SK-N-SH (cell line): ENCODE measurements at regions not wholly inside any gene's neighbourhood (a gene's known extent, or its start where the extent isn't known, plus 50 kb on each side); places are given as distances from the start of the nearest gene placed in this dataset.
A peak's percentile ranks its signal among the peaks of the same experiment; 100 is the strongest.
"Not testable (repeated sequence)": the region's sequence is repeated elsewhere in the genome, so short reads cannot be mapped to it uniquely, and the experiment has no call there.

Experiments
- CTCF ChIA-PET: fragments of 300-600, 350-600 bp; formaldehyde crosslinking; extraction: SDS; loops from one replicate; lab custom pipeline; 2021; lab: Yijun Ruan, JAX
- POLR2A ChIA-PET: fragments of 350-600 bp; sonication (Branson Sonifier 250); formaldehyde crosslinking; extraction: SDS; loops from one replicate; lab custom pipeline; 2020; ENCODE audit warnings: antibody characterized with exemption, inconsistent platforms; lab: Yijun Ruan, JAX
- DNase-seq: peaks from one replicate; pipeline ENCODE4 v3.0.0; 2012
- H2AFZ ChIP-seq: fragments of 200-600 bp; sonication (generic); 2 replicates; pipeline ENCODE4 v1.8.1; 2016; ENCODE audit warnings: antibody characterized with exemption, mild to moderate bottlenecking, low read depth
- H3F3A ChIP-seq: fragments of 200-600 bp; sonication (generic); replicated peaks from 2 replicates; pipeline ENCODE3; 2016; ENCODE audit warnings: antibody characterized with exemption, mild to moderate bottlenecking; ENCODE audit not compliant: insufficient read depth
- H3K27ac ChIP-seq, 2 experiments: fragments of 200-500 bp in 1 of 2; fragments of 200-600 bp in 1 of 2; sonication (Bioruptor generic) in 1 of 2; sonication (generic), shearing (Covaris generic) in 1 of 2; 2 replicates each; pipeline versions ENCODE4 v1.5.1 to v1.6.1; 2014 to 2016; ENCODE audit warnings: low read depth in 2 of 2, inconsistent platforms in 1 of 2, low read length in 1 of 2, mild to moderate bottlenecking in 1 of 2, mixed read lengths in 1 of 2
- H3K27me3 ChIP-seq: fragments of 200-600 bp; sonication (generic), shearing (Covaris generic); 2 replicates; pipeline ENCODE4 v1.6.1; 2016; ENCODE audit warnings: mixed run types; ENCODE audit not compliant: insufficient read depth
- H3K36me3 ChIP-seq, 2 experiments: fragments of 200-500 bp in 1 of 2; fragments of 200-600 bp in 1 of 2; sonication (Bioruptor generic) in 1 of 2; sonication (generic) in 1 of 2; replicated peaks in 1 of 2; 2 replicates each; pipeline versions ENCODE3 to v1.5.1; 2014 to 2016; ENCODE audit warnings: low read length in 1 of 2, mild to moderate bottlenecking in 1 of 2; ENCODE audit not compliant: insufficient read depth in 2 of 2, control insufficient read depth in 1 of 2
- H3K4me1 ChIP-seq, 2 experiments: fragments of 200-500 bp in 1 of 2; fragments of 200-600 bp in 1 of 2; sonication (Bioruptor generic) in 1 of 2; sonication (generic), shearing (Covaris generic) in 1 of 2; 2 replicates each; pipeline versions ENCODE4 v1.5.1 to v1.6.1; 2014 to 2016; ENCODE audit warnings: low read depth in 1 of 2, low read length in 1 of 2, mixed run types in 1 of 2; ENCODE audit not compliant: insufficient read depth in 2 of 2, control insufficient read depth in 1 of 2
- H3K4me2 ChIP-seq: fragments of 200-600 bp; sonication (generic), shearing (Covaris generic); 2 replicates; pipeline ENCODE4 v1.6.1; 2017; ENCODE audit warnings: mixed run types
- H3K4me3 ChIP-seq, 2 experiments: fragments of 200-500 bp in 1 of 2; fragments of 200-600 bp in 1 of 2; sonication (Bioruptor generic) in 1 of 2; sonication (generic), shearing (Covaris generic) in 1 of 2; 2 replicates each; pipeline versions ENCODE4 v1.5.1 to v1.8.1; 2014 to 2016; ENCODE audit warnings: low read depth in 2 of 2, inconsistent platforms in 1 of 2, low read length in 1 of 2, mild to moderate bottlenecking in 1 of 2, mixed read lengths in 1 of 2, moderate library complexity in 1 of 2
- H3K79me2 ChIP-seq: fragments of 200-600 bp; sonication (generic); 2 replicates; pipeline ENCODE4 v1.8.1; 2017; ENCODE audit warnings: mild to moderate bottlenecking; ENCODE audit not compliant: insufficient read depth
- H3K9ac ChIP-seq: fragments of 200-600 bp; sonication (generic); 2 replicates; pipeline ENCODE4 v1.6.1; 2017; ENCODE audit warnings: mixed run types
- H3K9me2 ChIP-seq: fragments of 200-600 bp; sonication (generic); 2 replicates; pipeline ENCODE4 v1.6.1; 2017; ENCODE audit warnings: mixed run types
- H3K9me3 ChIP-seq: fragments of 200-600 bp; sonication (generic); 2 replicates; pipeline ENCODE4 v1.6.1; 2017; ENCODE audit warnings: mixed run types, mild to moderate bottlenecking, moderate library complexity
- H4K20me1 ChIP-seq: fragments of 200-600 bp; sonication (generic); 2 replicates; pipeline ENCODE4 v1.6.1; 2017; ENCODE audit warnings: mild to moderate bottlenecking, mixed run types; ENCODE audit not compliant: insufficient read depth
- CHD2 ChIP-seq: fragments of 150-350 bp; IDR thresholded peaks from 2 replicates; pipeline ENCODE4 v1.6.1; 2018; ENCODE audit warnings: low read length; ENCODE audit not compliant: partially characterized antibody
- CTCF ChIP-seq: fragments of 200-600 bp; sonication (generic); IDR thresholded peaks from 2 replicates; pipeline ENCODE4 v1.6.1; 2017; ENCODE audit warnings: antibody characterized with exemption, mild to moderate bottlenecking, moderate library complexity
- ELF1 ChIP-seq: IDR thresholded peaks from 2 replicates; pipeline ENCODE4 v1.4.0; 2012
- FOSL2 ChIP-seq: IDR thresholded peaks from 2 replicates; pipeline ENCODE4 v1.4.0; 2012; ENCODE audit warnings: low read depth, mild to moderate bottlenecking, moderate library complexity, borderline replicate concordance
- GATA2 ChIP-seq: sonication (generic); formaldehyde crosslinking; IDR thresholded peaks from 2 replicates; pipeline ENCODE4 v1.5.0; 2020; ENCODE audit warnings: mild to moderate bottlenecking, missing genetic modification reagents
- NFIC ChIP-seq: IDR thresholded peaks from 2 replicates; pipeline ENCODE4 v1.4.0; 2012; ENCODE audit warnings: borderline replicate concordance
- POLR2AphosphoS5 ChIP-seq: IDR thresholded peaks from 2 replicates; pipeline ENCODE4 v1.6.1; 2012; ENCODE audit warnings: low read depth, low read length
- RCOR1 ChIP-seq: fragments of 150-350 bp; IDR thresholded peaks from 2 replicates; pipeline ENCODE4 v1.6.1; 2017; ENCODE audit warnings: antibody characterized with exemption, low read length
- SIN3A ChIP-seq: IDR thresholded peaks from 2 replicates; pipeline ENCODE4 v1.6.1; 2012; ENCODE audit warnings: low read depth, mild to moderate bottlenecking, low read length, moderate library complexity, borderline replicate concordance
- TAF1 ChIP-seq: IDR thresholded peaks from 2 replicates; pipeline ENCODE4 v1.6.1; 2012; ENCODE audit warnings: low read depth, mild to moderate bottlenecking, low read length, moderate library complexity, borderline replicate concordance
- TCF12 ChIP-seq: IDR thresholded peaks from 2 replicates; pipeline ENCODE4 v1.4.0; 2012
- USF1 ChIP-seq: IDR thresholded peaks from 2 replicates; pipeline ENCODE4 v1.4.0; 2012; ENCODE audit warnings: low read depth, borderline replicate concordance
- YY1 ChIP-seq: IDR thresholded peaks from 2 replicates; pipeline ENCODE4 v1.4.0; 2012; ENCODE audit warnings: low read depth, mild to moderate bottlenecking
- WGBS: methylation state at CpG from one replicate; pipeline ENCODE4 v1.1.6; 2017; ENCODE audit warnings: low lambda C conversion rate; 5-methylcytosine and 5-hydroxymethylcytosine counted together
- TF ChIP-seq, protein P1 (sequence below): IDR thresholded peaks from 2 replicates; pipeline ENCODE4 v1.4.0; 2012; ENCODE audit warnings: low read depth, borderline replicate concordance
- TF ChIP-seq, protein P2 (sequence below): IDR thresholded peaks from 2 replicates; pipeline ENCODE4; 2012
- TF ChIP-seq, protein P3 (sequence below): fragments of 150-350 bp; IDR thresholded peaks from 2 replicates; pipeline ENCODE4 v1.6.1; 2016; ENCODE audit warnings: mild to moderate bottlenecking, low read depth, low read length

DNA sequence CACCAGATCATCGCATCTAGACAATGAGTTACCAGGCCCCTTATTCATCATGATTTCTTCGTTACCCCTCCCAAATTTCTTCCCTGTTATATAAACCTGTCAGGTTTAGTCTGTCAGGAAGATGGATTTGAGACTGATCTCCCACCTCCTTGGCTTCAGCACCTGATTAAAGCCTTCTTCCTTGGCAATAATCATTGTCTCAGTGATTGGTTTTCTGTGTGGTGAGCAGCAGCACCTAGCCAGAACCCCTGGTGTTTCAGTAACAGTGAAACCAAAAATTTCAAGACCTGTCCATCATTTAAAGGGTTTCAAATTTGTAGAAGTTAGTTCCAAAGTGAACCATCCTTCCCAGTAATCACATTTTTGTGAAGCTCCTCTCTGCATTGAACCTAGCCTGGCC is 209.8 kb upstream of the GJE1 start (continued):
- no peak for TF ChIP-seq CTCF
- no peak for TF ChIP-seq TCF12
- TF ChIP-seq, all 33 proteins: peak for 0

- Histone ChIP-seq H3K4me2 (peak overlapping the region; percentile 55), H3K4me3 (peak overlapping the region; percentile 1 to 53; a peak in 3 of 4 replicates), H2AFZ (peak overlapping the region; percentile 82; the same call in 1 of the 2 replicates), H3K27ac (0 out of 4 replicates have a peak overlapping the region, but pooled peaks of 1 of the 2 experiments have one; percentile 13), H3K79me2 (peaks cover 23% of the 10 kb centered on the region; the same call in 1 of the 2 replicates), H3K9ac (peak overlapping the region; percentile 34)
- H3K4me1 ChIP-seq, POLR2A ChIA-PET, H3K36me3 ChIP-seq, CTCF ChIA-PET, H3K9me2 ChIP-seq, DNase-seq, H3F3A ChIP-seq, H4K20me1 ChIP-seq, H3K9me3 ChIP-seq, H3K27me3 ChIP-seq: not testable (repeated sequence)
- whole genome bisulfite sequencing, result 20% methylated on average over 9 of the region's 30 CpGs
- peak; percentile 62; the same call in 1 of the 2 replicates for TF ChIP-seq YY1
Observed at GRCh38 chr6:141916682-141917505, 215.8 kb upstream of the GJE1 start.

- no peaks in the 10 kb centered on the region for H3K4me1 ChIP-seq
- H3K4me2 ChIP-seq, result no peak overlapping the region
- no peaks in the 10 kb centered on the region for H3K36me3 ChIP-seq
- POLR2A ChIA-PET, result no interaction called here
- no peak overlapping the region for H3K9ac ChIP-seq
- no peak for DNase-seq
- WGBS, result 66% methylated on average over 2 of the region's 2 CpGs
- H3K9me3 ChIP-seq, result no peaks in the 10 kb centered on the region
- no peak for TF ChIP-seq USF1
- no peak for TF ChIP-seq TAF1
- no peak for TF ChIP-seq ELF1
- TF ChIP-seq NFIC, result no peak
- TF ChIP-seq FOSL2, result no peak
- TF ChIP-seq, protein P1, sequence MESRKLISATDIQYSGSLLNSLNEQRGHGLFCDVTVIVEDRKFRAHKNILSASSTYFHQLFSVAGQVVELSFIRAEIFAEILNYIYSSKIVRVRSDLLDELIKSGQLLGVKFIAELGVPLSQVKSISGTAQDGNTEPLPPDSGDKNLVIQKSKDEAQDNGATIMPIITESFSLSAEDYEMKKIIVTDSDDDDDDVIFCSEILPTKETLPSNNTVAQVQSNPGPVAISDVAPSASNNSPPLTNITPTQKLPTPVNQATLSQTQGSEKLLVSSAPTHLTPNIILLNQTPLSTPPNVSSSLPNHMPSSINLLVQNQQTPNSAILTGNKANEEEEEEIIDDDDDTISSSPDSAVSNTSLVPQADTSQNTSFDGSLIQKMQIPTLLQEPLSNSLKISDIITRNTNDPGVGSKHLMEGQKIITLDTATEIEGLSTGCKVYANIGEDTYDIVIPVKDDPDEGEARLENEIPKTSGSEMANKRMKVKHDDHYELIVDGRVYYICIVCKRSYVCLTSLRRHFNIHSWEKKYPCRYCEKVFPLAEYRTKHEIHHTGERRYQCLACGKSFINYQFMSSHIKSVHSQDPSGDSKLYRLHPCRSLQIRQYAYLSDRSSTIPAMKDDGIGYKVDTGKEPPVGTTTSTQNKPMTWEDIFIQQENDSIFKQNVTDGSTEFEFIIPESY, result no peak
- no peak for TF ChIP-seq RCOR1
- TF ChIP-seq, protein P2, sequence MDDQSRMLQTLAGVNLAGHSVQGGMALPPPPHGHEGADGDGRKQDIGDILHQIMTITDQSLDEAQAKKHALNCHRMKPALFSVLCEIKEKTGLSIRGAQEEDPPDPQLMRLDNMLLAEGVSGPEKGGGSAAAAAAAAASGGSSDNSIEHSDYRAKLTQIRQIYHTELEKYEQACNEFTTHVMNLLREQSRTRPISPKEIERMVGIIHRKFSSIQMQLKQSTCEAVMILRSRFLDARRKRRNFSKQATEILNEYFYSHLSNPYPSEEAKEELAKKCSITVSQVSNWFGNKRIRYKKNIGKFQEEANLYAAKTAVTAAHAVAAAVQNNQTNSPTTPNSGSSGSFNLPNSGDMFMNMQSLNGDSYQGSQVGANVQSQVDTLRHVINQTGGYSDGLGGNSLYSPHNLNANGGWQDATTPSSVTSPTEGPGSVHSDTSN, result no peak
- TF ChIP-seq, protein P3, sequence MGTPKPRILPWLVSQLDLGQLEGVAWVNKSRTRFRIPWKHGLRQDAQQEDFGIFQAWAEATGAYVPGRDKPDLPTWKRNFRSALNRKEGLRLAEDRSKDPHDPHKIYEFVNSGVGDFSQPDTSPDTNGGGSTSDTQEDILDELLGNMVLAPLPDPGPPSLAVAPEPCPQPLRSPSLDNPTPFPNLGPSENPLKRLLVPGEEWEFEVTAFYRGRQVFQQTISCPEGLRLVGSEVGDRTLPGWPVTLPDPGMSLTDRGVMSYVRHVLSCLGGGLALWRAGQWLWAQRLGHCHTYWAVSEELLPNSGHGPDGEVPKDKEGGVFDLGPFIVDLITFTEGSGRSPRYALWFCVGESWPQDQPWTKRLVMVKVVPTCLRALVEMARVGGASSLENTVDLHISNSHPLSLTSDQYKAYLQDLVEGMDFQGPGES, result no peak
- TF ChIP-seq GATA2 (CRISPR knock-in tag), result no peak
- TF ChIP-seq SIN3A, result no peak
- TF ChIP-seq CHD2, result no peak
- no peak for TF ChIP-seq POLR2AphosphoS5
- H3F3A ChIP-seq, result no peaks in the 10 kb centered on the region
- no peak overlapping the region for H2AFZ ChIP-seq
- no peaks in the 10 kb centered on the region for H3K27me3 ChIP-seq
- H3K4me3 ChIP-seq, result no peak overlapping the region
- H3K9me2 ChIP-seq, result no peaks in the 10 kb centered on the region
- H3K79me2 ChIP-seq, result peaks cover 28% of the 10 kb centered on the region; the same call in 1 of the 2 replicates
- CTCF ChIA-PET, result no interaction called here
- H4K20me1 ChIP-seq, result no peaks in the 10 kb centered on the region
- H3K27ac ChIP-seq, result no peak overlapping the region
Observed at GRCh38 chr6:141914646-141915045, 218.1 kb upstream of the GJE1 start.
